Suppressor macrophage treated with lipopolysaccharide for 1 hour (primary cell): ENCODE measurements at regions not wholly inside any gene's neighbourhood (a gene's known extent, or its start where the extent isn't known, plus 50 kb on each side); places are given as distances from the start of the nearest gene placed in this dataset.

Source experiments
- DNase-seq, 3 donors: peaks; one replicate each; pipeline ENCODE4 v3.0.0-alpha.2; 2020 to 2022

GRCh38 chr21:35635261-35635660 is 425.1 kb downstream of the SETD4 start:
- DNase-seq = peak in 2 of 3 donors; percentile 30 to 46

- DNase-seq = no peak
Observed at GRCh38 chr21:35633501-35633900, 426.8 kb downstream of the SETD4 start.

- DNase-seq = no peak
Observed at GRCh38 chr21:35632711-35633110, 427.6 kb downstream of the SETD4 start.

- DNase-seq = no peak
Observed at GRCh38 chr21:35628316-35628715, 432.0 kb downstream of the SETD4 start.

GRCh38 chr21:35627462-35627861 is 432.9 kb downstream of the SETD4 start:
- no peak for DNase-seq

- no peak for DNase-seq
Observed at GRCh38 chr21:35625576-35625975, 434.8 kb downstream of the SETD4 start.

GRCh38 chr21:35624901-35625300 is 435.4 kb downstream of the SETD4 start:
- DNase-seq = no peak

- no peak for DNase-seq
Observed at GRCh38 chr21:35622612-35623011, 437.7 kb downstream of the SETD4 start.

GRCh38 chr21:35619184-35619583 is 441.1 kb downstream of the SETD4 start:
- peak in 1 of 3 donors; percentile 26 for DNase-seq

- DNase-seq = no peak
Observed at GRCh38 chr21:35617491-35617890, 442.8 kb downstream of the SETD4 start.

- peak; percentile 28 to 64 (median 49) for DNase-seq
Observed at GRCh38 chr21:35616090-35616489, 444.2 kb downstream of the SETD4 start.

GRCh38 chr21:35615325-35615724 is 445.0 kb downstream of the SETD4 start:
- peak; percentile 25 to 47 (median 39) for DNase-seq

GRCh38 chr21:35614396-35614921 is 445.9 kb downstream of the SETD4 start:
- peak; percentile 32 to 64 (median 43) for DNase-seq

- DNase-seq = peak in 1 of 3 donors; percentile 21
Observed at GRCh38 chr21:35611708-35612132, 448.6 kb downstream of the SETD4 start.

GRCh38 chr21:35609263-35609662 is 451.1 kb downstream of the SETD4 start:
- no peak for DNase-seq

- DNase-seq = no peak
Observed at GRCh38 chr21:35607406-35607805, 452.9 kb downstream of the SETD4 start.

- DNase-seq = no peak
Observed at GRCh38 chr21:35606578-35606977, 453.7 kb downstream of the SETD4 start.

- peak in 2 of 3 donors; percentile 26 to 39 for DNase-seq
Observed at GRCh38 chr21:35606146-35606545, 454.2 kb downstream of the SETD4 start.

- DNase-seq = no peak
Observed at GRCh38 chr21:35603494-35603893, 456.8 kb downstream of the SETD4 start.

- peak in 1 of 3 donors; percentile 29 for DNase-seq
Observed at GRCh38 chr21:35602811-35603362, 457.4 kb downstream of the SETD4 start.

- DNase-seq = no peak
Observed at GRCh38 chr21:35601211-35601610, 459.1 kb downstream of the SETD4 start.

GRCh38 chr21:35599164-35599563 is 461.2 kb downstream of the SETD4 start:
- no peak for DNase-seq

GRCh38 chr21:35597750-35598339 is 462.5 kb downstream of the SETD4 start:
- no peak for DNase-seq

- DNase-seq = no peak
Observed at GRCh38 chr21:35594905-35595304, 465.4 kb downstream of the SETD4 start.
